Transverse colon (tissue), 4 donors: ENCODE measurements at regions not wholly inside any gene's neighbourhood (a gene's known extent, or its start where the extent isn't known, plus 50 kb on each side); places are given as distances from the start of the nearest gene placed in this dataset.
"Not testable (repeated sequence)": the region's sequence is repeated elsewhere in the genome, so short reads cannot be mapped to it uniquely, and the experiment has no call there.

Experiments used
- CTCF ChIP-seq, 5 experiments: fragments of 200-600 bp in 3 of 5; fragments of 450-650 bp in 2 of 5; sonication (generic) in 3 of 5; IDR thresholded peaks; 1 replicate in 2 of 5; 2 replicates in 3 of 5; pipeline ENCODE4 v1.5.1; 2016 to 2017; ENCODE audit warnings: antibody characterized with exemption in 5 of 5, inconsistent platforms in 3 of 5, mild to moderate bottlenecking in 2 of 5, moderate library complexity in 1 of 5
- EP300 ChIP-seq: sonication (generic); formaldehyde crosslinking; IDR thresholded peaks from one replicate; pipeline ENCODE4 v1.6.1; 2017; ENCODE audit warnings: antibody characterized with exemption, low read depth
- POLR2A ChIP-seq: fragments of 450-650 bp; IDR thresholded peaks from one replicate; pipeline ENCODE4 v1.6.1; 2016; ENCODE audit warnings: antibody characterized with exemption, mild to moderate bottlenecking, moderate library complexity
- POLR2AphosphoS5 ChIP-seq, 3 donors: sonication (generic); formaldehyde crosslinking; IDR thresholded peaks; one replicate each; pipeline ENCODE4 v1.6.1; 2016; ENCODE audit warnings: antibody characterized with exemption in 3 of 3

GRCh38 chr15:28454751-28455220 lies 76.3 kb downstream of the GOLGA8F start:
- TF ChIP-seq CTCF (IDR thresholded peaks at IDR 0.05); POLR2A; POLR2AphosphoS5 (IDR thresholded peaks at IDR 0.05); EP300: not testable (repeated sequence)
